Testis (tissue), 2 donors: ENCODE measurements at regions not wholly inside any gene's neighbourhood (a gene's known extent, or its start where the extent isn't known, plus 50 kb on each side); places are given as distances from the start of the nearest gene placed in this dataset.

Source experiments
- DNase-seq: peaks from one replicate; pipeline ENCODE4 v3.0.0-alpha.2; 2019
- H3K27ac ChIP-seq, 2 donors: fragments of 200-600 bp; sonication (generic); one replicate each; pipeline ENCODE4 v1.5.1; 2019
- H3K27me3 ChIP-seq: fragments of 200-600 bp; sonication (generic); one replicate; pipeline ENCODE4 v1.5.1; 2019
- H3K36me3 ChIP-seq: fragments of 200-600 bp; sonication (generic); one replicate; pipeline ENCODE4 v1.5.1; 2017; ENCODE audit warnings: low read depth; ENCODE audit errors: missing control alignments
- H3K4me1 ChIP-seq: fragments of 200-600 bp; sonication (generic); one replicate; pipeline ENCODE4 v1.5.1; 2019
- H3K4me3 ChIP-seq, 2 donors: fragments of 200-600 bp; sonication (generic); one replicate each; pipeline ENCODE4 v1.5.1; 2017 to 2019
- H3K9me3 ChIP-seq: fragments of 200-600 bp; sonication (generic); one replicate; pipeline ENCODE4 v1.5.1; 2017
- POLR2A ChIP-seq: fragments of 450-650 bp; IDR thresholded peaks from one replicate; pipeline ENCODE4 v1.6.1; 2017; ENCODE audit warnings: antibody characterized with exemption, mild to moderate bottlenecking, moderate library complexity
- WGBS, 2 donors: methylation state at CpG; one replicate each; pipeline ENCODE4 v1.1.5; 2018; 5-methylcytosine and 5-hydroxymethylcytosine counted together
- intact Hi-C: fragments of 100-400 bp; cut with DNase I; formaldehyde crosslinking; loops from one replicate; pipeline ENCODE4 v1.15.1; 2023; ENCODE audit warnings: low total_unique reads
- TF ChIP-seq, protein P1 (sequence below), 3 experiments: fragments of 450-650 bp in 2 of 3; fragments of 200-600 bp in 1 of 3; sonication (generic) in 1 of 3; IDR thresholded peaks; one replicate each; pipeline ENCODE4 v1.5.1; 2016 to 2019; ENCODE audit warnings: antibody characterized with exemption in 3 of 3, mild to moderate bottlenecking in 2 of 3, moderate library complexity in 1 of 3

- Histone ChIP-seq H3K27ac (no peak overlapping the region), H3K4me3 (no peak overlapping the region), H3K4me1 (no peaks in the 10 kb centered on the region), H3K36me3 (no peaks in the 10 kb centered on the region), H3K27me3 (no peaks in the 10 kb centered on the region), H3K9me3 (no peaks in the 10 kb centered on the region)
- no peak for DNase-seq
- TF ChIP-seq, protein P1, sequence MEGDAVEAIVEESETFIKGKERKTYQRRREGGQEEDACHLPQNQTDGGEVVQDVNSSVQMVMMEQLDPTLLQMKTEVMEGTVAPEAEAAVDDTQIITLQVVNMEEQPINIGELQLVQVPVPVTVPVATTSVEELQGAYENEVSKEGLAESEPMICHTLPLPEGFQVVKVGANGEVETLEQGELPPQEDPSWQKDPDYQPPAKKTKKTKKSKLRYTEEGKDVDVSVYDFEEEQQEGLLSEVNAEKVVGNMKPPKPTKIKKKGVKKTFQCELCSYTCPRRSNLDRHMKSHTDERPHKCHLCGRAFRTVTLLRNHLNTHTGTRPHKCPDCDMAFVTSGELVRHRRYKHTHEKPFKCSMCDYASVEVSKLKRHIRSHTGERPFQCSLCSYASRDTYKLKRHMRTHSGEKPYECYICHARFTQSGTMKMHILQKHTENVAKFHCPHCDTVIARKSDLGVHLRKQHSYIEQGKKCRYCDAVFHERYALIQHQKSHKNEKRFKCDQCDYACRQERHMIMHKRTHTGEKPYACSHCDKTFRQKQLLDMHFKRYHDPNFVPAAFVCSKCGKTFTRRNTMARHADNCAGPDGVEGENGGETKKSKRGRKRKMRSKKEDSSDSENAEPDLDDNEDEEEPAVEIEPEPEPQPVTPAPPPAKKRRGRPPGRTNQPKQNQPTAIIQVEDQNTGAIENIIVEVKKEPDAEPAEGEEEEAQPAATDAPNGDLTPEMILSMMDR (IDR thresholded peaks at IDR 0.05), result no peak
- TF ChIP-seq POLR2A, result no peak
- WGBS, 2 donors, result 65 to 68% methylated on average over 21 of the region's 21 CpGs
- intact Hi-C loops, result no loop called here
These were observed 1135.9 kb upstream of the WWC1 start for GRCh38 chr5:167155387-167156005.

DNA sequence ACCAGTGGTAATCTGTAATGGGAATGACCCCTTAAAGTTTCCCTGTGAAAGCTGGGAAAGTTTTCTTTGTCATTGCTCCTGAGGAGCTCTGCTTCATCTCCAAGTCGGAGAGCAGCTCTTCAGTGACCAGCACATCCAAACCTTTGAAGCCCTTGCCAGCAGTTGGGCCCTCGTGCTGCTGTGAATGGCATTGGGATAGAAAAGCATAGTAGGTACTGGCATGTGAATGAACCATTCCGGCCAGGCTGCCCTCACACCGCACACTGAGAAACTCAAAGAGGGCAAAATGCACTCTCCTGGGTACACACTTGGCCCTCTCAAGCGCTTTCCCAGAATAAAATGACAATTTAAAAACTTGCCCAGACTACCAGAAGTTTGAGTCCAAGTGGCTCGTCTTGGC is 1135.0 kb upstream of the WWC1 start:
- no peak for TF ChIP-seq POLR2A
- TF ChIP-seq, protein P1 (IDR thresholded peaks at IDR 0.05), result no peak
- DNase-seq, result no peak
- Histone ChIP-seq H3K9me3 (no peaks in the 10 kb centered on the region), H3K27ac (no peak overlapping the region), H3K4me3 (no peak overlapping the region), H3K36me3 (no peaks in the 10 kb centered on the region), H3K27me3 (no peaks in the 10 kb centered on the region), H3K4me1 (no peaks in the 10 kb centered on the region)
- intact Hi-C loops, result no loop called here
- 71 to 88% methylated on average over 6 of the region's 6 CpGs for whole genome bisulfite sequencing, 2 donors

GRCh38 chr5:167158588-167158987 is 1132.9 kb upstream of the WWC1 start:
- intact Hi-C loops, result no loop called here
- no peaks in the 10 kb centered on the region for H3K27me3 ChIP-seq
- H3K9me3 ChIP-seq, result no peaks in the 10 kb centered on the region
- H3K4me3 ChIP-seq, result no peak overlapping the region
- no peaks in the 10 kb centered on the region for H3K36me3 ChIP-seq
- H3K4me1 ChIP-seq, result no peaks in the 10 kb centered on the region
- no peak overlapping the region for H3K27ac ChIP-seq
- TF ChIP-seq, protein P1 (IDR thresholded peaks at IDR 0.05), result no peak
- TF ChIP-seq POLR2A, result no peak
- no peak for DNase-seq

DNA sequence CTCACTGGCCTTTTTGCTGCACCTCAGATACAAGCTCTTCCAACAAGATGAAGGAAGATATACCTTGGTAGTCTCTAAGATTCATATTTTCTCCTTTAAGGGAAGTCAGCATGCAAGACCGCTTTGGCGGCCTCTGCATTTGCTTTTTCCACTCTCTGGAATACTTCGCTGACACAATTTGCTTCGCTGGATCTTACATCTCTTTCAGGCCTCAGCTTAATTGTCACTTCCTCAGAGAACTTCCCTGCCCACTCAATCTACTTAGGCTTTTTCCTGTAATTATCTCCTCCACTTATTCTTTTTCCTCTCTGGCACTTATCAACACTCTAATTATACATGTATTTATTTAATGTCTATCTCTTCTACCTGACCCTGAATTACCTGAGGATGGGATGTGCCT is 1131.1 kb upstream of the WWC1 start:
- Histone ChIP-seq H3K27me3 (no peaks in the 10 kb centered on the region), H3K9me3 (no peaks in the 10 kb centered on the region), H3K27ac (no peak overlapping the region), H3K36me3 (no peaks in the 10 kb centered on the region), H3K4me1 (no peaks in the 10 kb centered on the region), H3K4me3 (no peak overlapping the region)
- TF ChIP-seq POLR2A, result no peak
- TF ChIP-seq, protein P1 (IDR thresholded peaks at IDR 0.05), result no peak
- DNase-seq, result no peak
- intact Hi-C loops, result no loop called here
- WGBS, 2 donors, result 76 to 90% methylated on average over 4 of the region's 4 CpGs

GRCh38 chr5:167166696-167167095 is 1124.7 kb upstream of the WWC1 start:
- H3K27ac ChIP-seq, result no peak overlapping the region
- H3K4me3 ChIP-seq, result no peak overlapping the region
- no peak for TF ChIP-seq POLR2A
- TF ChIP-seq, protein P1 (IDR thresholded peaks at IDR 0.05), result no peak
- DNase-seq, result no peak
- no peaks in the 10 kb centered on the region for H3K36me3 ChIP-seq
- no peaks in the 10 kb centered on the region for H3K9me3 ChIP-seq
- H3K4me1 ChIP-seq, result no peaks in the 10 kb centered on the region
- intact Hi-C loops, result no loop called here
- H3K27me3 ChIP-seq, result no peaks in the 10 kb centered on the region
- WGBS, 2 donors, result 77 to 84% methylated on average over 2 of the region's 2 CpGs
